Type B pancreatic cell (in vitro differentiated cells): ENCODE measurements at regions not wholly inside any gene's neighbourhood (a gene's known extent, or its start where the extent isn't known, plus 50 kb on each side); places are given as distances from the start of the nearest gene placed in this dataset.

Source experiments
- DNase-seq: peaks from one replicate; pipeline ENCODE4 v3.0.0; 2021; ENCODE audit warnings: mixed read lengths; ENCODE audit not compliant: unreplicated experiment; ENCODE audit errors: extremely low spot score
- H3K27ac Mint-ChIP-seq: 2 replicates; pipeline ENCODE4 v1.8.0; 2021; ENCODE audit warnings: mild to moderate bottlenecking, mixed read lengths
- H3K27me3 Mint-ChIP-seq: 2 replicates; pipeline ENCODE4 v1.8.0; 2021; ENCODE audit warnings: mixed read lengths
- H3K36me3 Mint-ChIP-seq: 2 replicates; pipeline ENCODE4 v1.8.0; 2021; ENCODE audit warnings: mixed read lengths
- H3K4me1 Mint-ChIP-seq: one replicate; pipeline ENCODE4 v1.8.0; 2021; ENCODE audit warnings: mixed read lengths; ENCODE audit not compliant: unreplicated experiment
- H3K4me3 Mint-ChIP-seq: 2 replicates; pipeline ENCODE4 v1.8.0; 2021; ENCODE audit warnings: mild to moderate bottlenecking, mixed read lengths
- H3K9me3 Mint-ChIP-seq: 2 replicates; pipeline ENCODE4 v1.8.0; 2021; ENCODE audit warnings: mixed read lengths
- TF ChIP-seq, protein P1 (sequence below): fragments of 200-600 bp; sonication (generic); conservative IDR thresholded peaks from 2 replicates; pipeline ENCODE4 v1.5.0; 2021; ENCODE audit warnings: antibody characterized with exemption, mild to moderate bottlenecking

DNA sequence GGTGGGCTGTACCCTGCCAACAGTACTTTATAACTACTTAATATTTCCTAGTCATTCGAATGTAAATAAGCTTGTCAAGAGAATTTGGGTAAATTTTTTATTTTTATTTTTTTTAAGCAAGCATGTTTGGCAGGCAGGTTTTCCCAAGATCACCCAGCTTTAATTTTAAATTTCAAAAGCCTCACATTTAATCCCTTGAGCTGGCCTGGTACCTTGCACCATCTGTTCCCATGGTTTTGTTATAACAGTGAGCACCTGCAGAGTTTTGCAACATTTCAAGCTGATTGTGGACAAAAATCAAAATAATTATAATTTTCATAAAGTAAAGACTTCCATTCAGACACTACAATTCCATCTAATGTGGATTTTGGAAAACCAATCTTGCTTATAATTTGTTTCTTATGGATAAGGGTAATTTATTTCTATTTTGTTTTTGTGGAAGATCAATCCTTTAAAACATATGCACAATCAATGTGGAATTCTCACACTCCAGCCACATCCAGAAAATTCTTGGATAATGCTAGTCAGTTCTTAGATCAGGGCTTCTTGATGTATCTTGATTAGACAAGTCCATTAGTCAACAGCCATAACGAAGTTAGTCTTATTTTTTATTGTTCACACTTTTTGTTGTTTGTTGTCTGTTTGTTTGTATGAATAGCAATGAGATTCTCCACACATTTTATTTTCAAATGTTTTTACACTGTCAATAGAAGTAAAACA lies 689.3 kb downstream of the NR4A2 start:
- no peaks in the 10 kb centered on the region for H3K9me3 Mint-ChIP-seq
- H3K4me3 Mint-ChIP-seq, result no peak overlapping the region
- no peak overlapping the region for H3K27ac Mint-ChIP-seq
- TF ChIP-seq, protein P1, sequence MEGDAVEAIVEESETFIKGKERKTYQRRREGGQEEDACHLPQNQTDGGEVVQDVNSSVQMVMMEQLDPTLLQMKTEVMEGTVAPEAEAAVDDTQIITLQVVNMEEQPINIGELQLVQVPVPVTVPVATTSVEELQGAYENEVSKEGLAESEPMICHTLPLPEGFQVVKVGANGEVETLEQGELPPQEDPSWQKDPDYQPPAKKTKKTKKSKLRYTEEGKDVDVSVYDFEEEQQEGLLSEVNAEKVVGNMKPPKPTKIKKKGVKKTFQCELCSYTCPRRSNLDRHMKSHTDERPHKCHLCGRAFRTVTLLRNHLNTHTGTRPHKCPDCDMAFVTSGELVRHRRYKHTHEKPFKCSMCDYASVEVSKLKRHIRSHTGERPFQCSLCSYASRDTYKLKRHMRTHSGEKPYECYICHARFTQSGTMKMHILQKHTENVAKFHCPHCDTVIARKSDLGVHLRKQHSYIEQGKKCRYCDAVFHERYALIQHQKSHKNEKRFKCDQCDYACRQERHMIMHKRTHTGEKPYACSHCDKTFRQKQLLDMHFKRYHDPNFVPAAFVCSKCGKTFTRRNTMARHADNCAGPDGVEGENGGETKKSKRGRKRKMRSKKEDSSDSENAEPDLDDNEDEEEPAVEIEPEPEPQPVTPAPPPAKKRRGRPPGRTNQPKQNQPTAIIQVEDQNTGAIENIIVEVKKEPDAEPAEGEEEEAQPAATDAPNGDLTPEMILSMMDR, result no peak
- H3K36me3 Mint-ChIP-seq, result no peaks in the 10 kb centered on the region
- H3K27me3 Mint-ChIP-seq, result no peaks in the 10 kb centered on the region
- no peak for DNase-seq
- no peaks in the 10 kb centered on the region for H3K4me1 Mint-ChIP-seq

DNA sequence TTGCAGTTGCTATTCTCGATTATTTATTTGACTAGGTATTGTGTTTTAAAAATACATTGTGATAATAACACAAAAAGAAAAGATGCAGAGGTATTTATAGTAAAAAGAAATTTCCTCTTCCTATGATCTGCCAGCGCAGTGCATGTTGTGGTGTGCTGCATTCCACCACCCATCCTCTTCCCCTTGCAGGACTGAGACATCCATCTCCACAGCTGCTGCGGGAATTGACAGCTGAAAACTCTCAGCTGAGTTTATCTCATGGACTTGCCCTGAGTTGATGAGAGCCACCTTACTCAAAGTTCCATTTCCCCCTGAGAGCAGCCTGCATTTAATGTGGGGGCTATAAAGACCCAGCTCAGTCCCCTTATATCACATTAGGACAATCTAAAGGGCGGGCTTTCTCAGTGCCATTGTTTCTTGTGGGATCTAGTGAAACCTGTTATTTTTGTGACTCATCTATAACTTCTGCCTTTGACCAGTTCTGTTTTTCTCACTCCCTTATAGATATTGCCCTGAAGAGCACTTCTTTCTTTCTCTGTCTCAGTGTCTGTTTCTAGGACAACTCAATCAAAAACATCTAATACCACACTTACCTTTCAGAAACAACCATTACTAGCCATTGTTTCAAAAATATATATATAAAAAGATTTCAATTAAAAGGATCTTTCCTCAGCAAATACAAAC lies 698.5 kb downstream of the NR4A2 start:
- no peaks in the 10 kb centered on the region for H3K9me3 Mint-ChIP-seq
- TF ChIP-seq, protein P1, result no peak
- H3K36me3 Mint-ChIP-seq, result no peaks in the 10 kb centered on the region
- no peaks in the 10 kb centered on the region for H3K27me3 Mint-ChIP-seq
- H3K4me1 Mint-ChIP-seq, result no peaks in the 10 kb centered on the region
- no peak for DNase-seq
- no peak overlapping the region for H3K4me3 Mint-ChIP-seq
- H3K27ac Mint-ChIP-seq, result no peak overlapping the region

DNA sequence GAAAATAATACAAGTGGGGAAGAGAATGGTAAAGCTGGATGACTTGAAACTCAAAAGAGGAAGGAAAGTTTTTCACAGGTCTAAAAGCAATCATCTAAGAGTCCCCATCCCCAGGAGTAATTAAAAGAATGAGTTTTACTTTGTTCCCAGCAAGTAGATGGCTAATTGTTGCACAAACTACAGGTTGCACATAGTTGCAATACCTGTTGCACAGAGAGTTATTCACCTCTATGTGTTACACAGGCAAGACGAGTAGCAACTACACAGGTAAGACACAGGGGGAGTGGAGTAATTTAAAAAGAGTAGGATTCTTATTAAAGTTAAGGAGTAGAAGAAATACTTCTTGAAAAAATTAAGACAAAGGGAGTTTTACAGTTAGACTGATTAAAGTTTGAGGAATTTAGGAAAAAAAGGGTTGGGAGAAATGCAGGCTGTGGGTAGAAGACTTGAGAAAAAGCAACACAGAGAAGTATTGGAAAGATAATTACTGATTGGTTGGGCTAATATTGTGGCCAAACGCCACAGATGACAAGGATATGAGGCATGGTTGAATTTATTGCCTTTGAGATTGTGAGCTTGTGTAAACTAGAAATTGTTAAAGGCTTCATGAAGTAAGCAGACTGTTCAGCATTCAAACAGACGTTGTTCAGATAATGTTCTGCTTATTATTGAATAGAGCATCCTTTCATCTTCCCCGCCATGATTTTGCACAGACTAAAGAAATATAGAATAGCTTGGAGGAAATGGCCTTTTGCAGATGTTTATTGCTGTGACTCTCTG lies 699.3 kb downstream of the NR4A2 start:
- Mint-ChIP-seq H3K36me3 (no peaks in the 10 kb centered on the region), H3K4me1 (no peaks in the 10 kb centered on the region), H3K9me3 (no peaks in the 10 kb centered on the region), H3K27me3 (no peaks in the 10 kb centered on the region), H3K27ac (no peak overlapping the region), H3K4me3 (no peak overlapping the region)
- DNase-seq, result no peak
- TF ChIP-seq, protein P1, result no peak

DNA sequence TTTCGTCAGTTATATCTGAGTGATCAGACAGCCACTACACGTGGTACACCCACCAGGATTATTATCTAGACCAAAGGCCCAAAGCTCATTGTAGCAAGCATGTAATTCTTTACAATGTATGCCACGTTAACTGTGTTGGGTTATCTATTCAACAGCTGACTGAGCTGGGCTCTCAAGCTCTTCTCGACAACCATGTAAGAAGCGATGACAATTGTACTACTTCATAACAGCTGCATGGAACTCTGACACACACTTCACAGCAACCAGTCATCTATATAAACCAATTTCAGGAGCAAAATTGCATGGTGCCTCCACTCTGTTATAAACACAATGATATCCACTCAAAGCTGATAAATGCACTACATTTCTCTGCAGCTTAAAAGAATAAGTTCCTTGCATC lies 701.8 kb downstream of the NR4A2 start:
- Mint-ChIP-seq H3K9me3 (no peaks in the 10 kb centered on the region), H3K4me1 (no peaks in the 10 kb centered on the region), H3K36me3 (no peaks in the 10 kb centered on the region), H3K4me3 (no peak overlapping the region), H3K27me3 (no peaks in the 10 kb centered on the region), H3K27ac (no peak overlapping the region)
- DNase-seq, result no peak
- TF ChIP-seq, protein P1, result no peak

DNA sequence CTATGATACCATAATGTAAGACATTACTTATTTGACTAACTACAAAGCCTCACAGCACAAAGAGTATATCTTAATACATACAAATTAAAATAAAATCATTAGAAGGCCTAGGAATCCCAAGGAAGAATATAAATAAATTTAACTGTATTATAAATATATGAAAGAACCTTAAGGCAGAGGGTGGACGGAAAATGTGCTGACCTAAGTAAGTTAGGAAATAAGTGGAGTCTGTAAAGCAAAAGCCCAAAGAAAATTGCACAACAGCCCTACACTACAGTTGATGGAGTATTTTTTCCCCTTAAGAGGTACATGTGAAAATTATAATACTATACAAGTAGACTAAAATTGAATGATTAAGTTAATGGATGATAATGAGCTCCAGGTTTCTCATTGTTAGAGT lies 710.1 kb downstream of the NR4A2 start:
- TF ChIP-seq, protein P1, result no peak
- no peaks in the 10 kb centered on the region for H3K9me3 Mint-ChIP-seq

More for the DNA sequence above, 710.1 kb downstream of the NR4A2 start:
- Mint-ChIP-seq H3K4me3 (no peak overlapping the region), H3K4me1 (no peaks in the 10 kb centered on the region), H3K36me3 (no peaks in the 10 kb centered on the region), H3K27me3 (no peaks in the 10 kb centered on the region), H3K27ac (no peak overlapping the region)
- DNase-seq, result no peak
